GM13976 (cell line): ENCODE measurements at regions not wholly inside any gene's neighbourhood (a gene's known extent, or its start where the extent isn't known, plus 50 kb on each side); places are given as distances from the start of the nearest gene placed in this dataset.

Experiments
- DNase-seq: peaks from one replicate; pipeline ENCODE4 v3.0.0; 2012; ENCODE audit warnings: low spot score
- CTCF ChIP-seq: IDR thresholded peaks from 2 replicates; pipeline ENCODE4 v1.5.1; 2012; ENCODE audit warnings: borderline replicate concordance, mild to moderate bottlenecking; ENCODE audit not compliant: insufficient read depth; ENCODE audit errors: extremely low read depth, missing control alignments, control extremely low read depth
- in situ Hi-C: fragments of 300-500 bp; cut with MboI; formaldehyde crosslinking; loops from one replicate; pipeline ENCODE4 v1.12.0; 2022; ENCODE audit warnings: low sequenced_read_pairs, mixed read lengths, inconsistent platforms; ENCODE audit not compliant: unreplicated experiment

DNA sequence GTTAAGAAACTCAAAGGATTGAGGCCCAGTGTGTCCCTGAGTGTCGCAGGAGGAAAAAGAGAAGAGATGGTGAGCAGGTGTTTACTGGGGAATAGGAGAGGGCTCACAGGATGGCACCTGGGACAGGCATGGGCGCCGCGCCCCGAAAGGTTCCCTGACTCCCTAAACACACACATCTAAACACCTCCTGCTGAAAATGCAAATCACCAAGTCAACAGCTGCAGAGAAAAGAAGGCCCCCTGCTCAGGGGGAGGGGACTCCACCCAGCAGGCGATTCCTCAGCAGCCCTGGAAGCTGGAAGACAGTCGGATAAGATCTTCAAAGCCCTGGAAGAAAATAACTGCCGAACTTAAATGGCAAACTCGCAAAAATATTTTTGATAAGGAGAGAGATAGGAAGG lies 377.2 kb downstream of the BRD1 start:
- in situ Hi-C loops, result no loop called here
- TF ChIP-seq CTCF, result no peak
- DNase-seq, result no peak

- in situ Hi-C loops, result no loop called here
- no peak for TF ChIP-seq CTCF
- DNase-seq, result no peak
These were observed 377.7 kb downstream of the BRD1 start for GRCh38 chr22:49449811-49450446.

DNA sequence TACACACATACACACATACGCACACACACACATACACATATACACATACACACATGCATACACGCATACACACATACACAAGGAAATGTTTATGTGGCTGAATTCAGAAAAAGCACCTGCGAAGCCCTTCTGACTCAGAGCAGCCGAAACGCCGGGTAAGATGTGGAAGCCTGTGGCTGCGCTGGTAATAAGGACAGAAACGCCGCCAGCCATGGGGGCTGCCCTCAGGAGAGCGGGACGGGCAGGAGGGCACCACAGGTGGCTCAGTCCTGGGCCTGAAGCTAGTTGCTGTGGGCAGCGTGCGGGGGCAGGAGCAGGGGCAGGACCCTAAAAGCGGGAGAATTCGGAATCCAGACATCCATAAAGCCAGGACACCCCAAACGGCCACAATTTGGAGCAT lies 378.3 kb downstream of the BRD1 start:
- no peak for TF ChIP-seq CTCF

DNA sequence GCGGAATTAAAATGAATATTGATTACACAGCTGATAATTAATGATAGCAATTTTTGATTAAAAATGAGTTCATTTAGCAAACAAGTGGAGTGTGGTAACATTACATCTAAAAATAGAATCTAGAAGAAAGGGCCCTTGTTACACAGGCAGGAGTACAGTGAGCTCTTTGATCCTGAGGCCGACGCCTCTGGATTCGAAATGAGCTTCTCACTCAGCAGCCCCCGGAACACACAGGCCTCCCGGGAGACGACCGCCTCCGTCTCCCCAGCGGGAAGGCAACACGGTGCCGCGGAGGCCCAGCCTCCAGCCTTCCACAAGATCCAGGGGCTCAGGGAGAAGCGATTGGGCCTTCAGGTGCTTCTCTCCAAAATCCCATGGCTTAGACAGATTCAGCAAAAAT lies 379.1 kb downstream of the BRD1 start:
- no peak for DNase-seq
- TF ChIP-seq CTCF, result no peak
- in situ Hi-C loops, result no loop called here

More for the DNA sequence above, 378.3 kb downstream of the BRD1 start:
- in situ Hi-C loops, result no loop called here
- no peak for DNase-seq

DNA sequence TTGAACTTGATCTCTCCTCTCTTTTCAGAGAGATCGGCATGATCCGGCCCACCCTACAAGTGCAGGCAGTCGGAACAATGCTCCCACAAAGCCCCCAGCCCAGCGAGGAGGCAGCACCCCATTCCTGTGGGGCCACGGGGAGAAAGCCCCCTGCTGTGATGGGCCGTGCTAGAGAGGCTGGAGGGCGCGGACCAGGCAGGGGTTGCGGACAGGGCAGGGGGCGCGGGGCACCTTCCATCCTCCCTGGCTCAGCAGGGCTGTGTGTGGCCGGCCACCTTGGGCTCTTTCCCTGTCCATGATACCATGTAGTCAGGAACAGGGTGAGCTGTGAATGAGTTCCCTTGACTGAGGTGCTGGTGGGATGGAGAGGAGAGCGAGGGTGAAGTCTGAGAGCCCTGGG lies 379.8 kb downstream of the BRD1 start:
- in situ Hi-C loops, result no loop called here
- TF ChIP-seq CTCF, result no peak
- DNase-seq, result no peak

GRCh38 chr22:49446759-49447710 lies 380.6 kb downstream of the BRD1 start:
- DNase-seq, result no peak
- TF ChIP-seq CTCF, result no peak
- in situ Hi-C loops, result no loop called here
